Lung microvascular endothelial cell (primary cell): ENCODE measurements at regions not wholly inside any gene's neighbourhood (a gene's known extent, or its start where the extent isn't known, plus 50 kb on each side); places are given as distances from the start of the nearest gene placed in this dataset.
"Not testable (repeated sequence)": the region's sequence is repeated elsewhere in the genome, so short reads cannot be mapped to it uniquely, and the experiment has no call there.

Experiments
- DNase-seq, 2 donors: peaks; one replicate each; pipeline versions ENCODE4 v3.0.0 to v3.0.0-alpha.2; 2010; ENCODE audit warnings: low read depth in 2 of 2

DNA sequence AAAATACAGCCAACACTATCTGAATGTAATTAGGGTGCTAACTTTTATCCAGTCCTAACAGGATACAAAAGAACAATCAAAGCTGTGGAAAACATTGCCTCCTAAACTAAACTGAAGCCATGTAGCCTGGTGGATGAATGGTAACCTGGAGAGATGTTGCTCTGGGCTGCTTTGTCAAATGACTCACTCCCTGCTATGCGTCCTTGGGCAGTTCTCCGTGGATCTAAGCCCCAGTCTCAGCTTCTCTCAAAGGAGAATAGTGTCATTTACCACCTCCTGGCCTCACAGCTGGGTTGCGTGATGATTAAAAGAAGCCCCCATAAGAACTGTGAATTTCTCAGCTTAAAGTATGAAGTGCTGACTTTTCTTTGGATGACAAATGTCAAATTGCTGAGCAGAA is 203.7 kb downstream of the ICOS start:
- no peak for DNase-seq

DNA sequence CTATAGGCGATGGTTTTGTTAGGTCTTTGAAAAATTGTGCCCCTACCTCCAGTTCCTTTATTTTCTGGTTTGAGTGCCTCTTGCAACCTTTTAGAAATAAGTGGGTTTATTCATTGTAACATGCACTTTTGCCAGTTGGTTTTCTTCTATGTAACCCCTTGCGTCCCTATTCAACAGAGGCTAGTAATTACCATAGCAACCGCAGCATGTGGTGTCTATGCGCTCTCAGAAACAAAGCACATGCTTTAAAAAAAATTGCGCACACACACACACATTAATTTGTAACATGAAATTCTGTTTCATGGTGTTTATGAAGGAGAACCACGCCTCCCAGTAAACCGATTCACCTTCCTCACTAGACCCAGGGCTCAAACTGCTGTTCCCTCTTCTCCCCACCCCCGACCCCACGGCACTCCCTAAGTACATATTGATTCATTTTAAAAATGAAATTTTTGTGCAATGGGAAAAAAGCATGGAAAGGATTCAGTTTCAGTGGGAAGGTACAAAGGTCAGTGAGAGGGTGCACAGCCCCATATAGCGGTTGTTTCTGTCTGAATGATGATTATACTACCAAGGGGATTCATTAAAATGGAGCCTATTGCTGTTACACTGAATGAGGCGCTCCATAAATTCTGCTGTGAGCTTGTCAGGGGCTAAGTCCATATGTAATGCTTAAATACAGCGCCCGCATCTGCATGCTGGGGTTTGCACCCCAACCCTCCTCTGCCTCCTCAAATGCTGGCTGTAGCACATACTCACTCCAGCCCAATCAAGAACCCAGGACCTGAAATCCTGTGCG is 206.9 kb downstream of the ICOS start:
- DNase-seq = no peak

DNA sequence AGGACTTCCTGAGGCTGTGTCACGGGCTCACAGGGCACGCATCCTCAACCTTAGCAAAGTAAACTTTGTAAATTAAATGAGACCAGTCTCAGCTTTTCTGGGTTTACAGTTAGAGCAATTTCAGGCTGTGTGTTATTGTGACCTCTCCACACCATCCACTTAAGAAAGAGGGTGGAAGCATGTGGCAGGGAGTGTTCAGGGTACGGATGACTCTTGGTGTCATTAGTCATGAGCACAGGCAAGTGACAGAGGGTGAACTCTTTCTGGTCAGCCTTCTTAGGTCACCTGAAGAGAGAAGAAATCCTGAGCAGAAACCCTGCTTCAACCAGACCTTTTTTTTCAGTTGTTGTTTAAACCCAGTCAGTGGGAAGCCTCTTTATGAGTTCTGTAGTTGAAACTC is 207.9 kb downstream of the ICOS start:
- DNase-seq = no peak

DNA sequence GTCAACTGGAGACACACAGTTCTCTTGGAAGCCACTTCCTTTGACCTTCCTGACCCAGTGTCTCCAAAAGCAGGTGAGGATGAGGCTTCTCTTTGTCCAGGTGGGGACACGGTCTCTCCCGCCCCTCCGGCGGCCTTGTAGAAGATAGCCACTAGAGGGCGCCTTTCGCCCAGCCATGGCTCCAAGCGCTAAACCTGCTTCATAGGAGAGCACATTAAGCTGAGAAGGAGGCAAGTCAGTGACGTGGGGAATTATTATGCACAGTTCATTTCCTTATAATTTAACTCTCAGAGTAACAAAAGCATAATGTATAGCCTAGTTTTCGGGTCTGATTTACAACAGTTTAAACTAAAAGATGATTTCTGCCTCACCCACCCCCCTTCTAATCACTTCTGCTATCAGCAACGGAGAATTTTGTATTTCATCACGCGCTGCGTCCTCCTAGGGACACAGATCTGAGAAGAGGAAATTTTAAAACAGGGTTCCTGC is 208.7 kb downstream of the ICOS start:
- DNase-seq = peak; percentile 72 to 86

DNA sequence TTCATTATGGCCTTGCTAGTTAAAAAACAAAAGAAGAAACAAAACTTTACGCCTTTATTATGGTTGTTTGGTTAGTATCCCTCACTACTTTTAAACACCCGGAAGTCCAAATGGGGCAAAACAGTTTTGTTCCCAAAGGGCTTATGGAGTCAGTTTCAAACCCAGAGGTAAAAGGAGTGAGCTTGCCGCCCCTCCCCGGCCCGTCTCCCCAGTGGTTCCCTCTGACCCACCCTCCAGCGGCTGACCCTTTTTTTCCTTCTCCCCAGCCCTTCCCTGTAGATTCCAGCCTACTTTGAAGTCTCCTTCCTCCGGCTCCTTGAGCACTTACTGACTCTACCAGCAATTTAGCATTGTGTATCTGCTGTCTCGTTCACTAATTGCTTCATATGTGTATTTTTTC is 209.2 kb downstream of the ICOS start:
- no peak for DNase-seq

DNA sequence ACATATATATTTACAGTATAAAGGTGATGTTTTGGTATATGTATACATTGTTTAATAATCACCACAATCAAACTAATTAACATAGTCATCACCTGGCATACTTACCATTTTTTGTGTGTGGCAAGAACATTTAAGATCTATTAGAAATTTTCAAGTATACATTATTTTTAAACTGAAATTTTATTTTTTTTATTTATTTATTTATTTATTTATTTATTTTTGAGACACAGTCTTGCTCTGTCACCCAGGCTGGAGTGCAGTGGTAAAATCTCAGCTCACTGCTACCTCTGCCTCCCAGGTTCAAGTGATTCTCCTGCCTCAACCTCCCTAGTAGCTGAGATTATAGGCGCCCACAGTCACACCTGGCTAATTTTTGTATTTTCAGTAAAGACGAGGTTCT is 210.5 kb downstream of the ICOS start:
- DNase-seq = not testable (repeated sequence)

DNA sequence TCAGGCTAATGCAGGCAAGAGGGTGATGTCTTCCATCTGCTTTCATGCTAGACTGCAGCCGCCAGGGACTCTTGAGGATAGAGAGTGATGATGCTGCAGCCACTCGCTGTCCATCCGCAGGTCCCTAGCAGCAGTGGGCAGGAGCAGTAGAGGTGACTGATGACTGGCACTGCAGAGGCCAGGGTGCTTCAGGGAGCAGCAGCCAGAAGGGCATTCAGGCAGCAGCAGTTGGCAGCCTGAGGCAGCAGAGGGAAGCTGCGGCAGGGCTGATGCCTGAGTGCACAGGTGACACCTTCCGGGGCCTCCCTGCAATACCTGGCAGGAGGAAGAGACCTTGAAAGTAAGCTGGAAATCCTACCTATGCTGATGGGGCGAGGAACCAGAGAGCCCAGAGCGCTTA is 214.2 kb downstream of the ICOS start:
- DNase-seq = no peak

DNA sequence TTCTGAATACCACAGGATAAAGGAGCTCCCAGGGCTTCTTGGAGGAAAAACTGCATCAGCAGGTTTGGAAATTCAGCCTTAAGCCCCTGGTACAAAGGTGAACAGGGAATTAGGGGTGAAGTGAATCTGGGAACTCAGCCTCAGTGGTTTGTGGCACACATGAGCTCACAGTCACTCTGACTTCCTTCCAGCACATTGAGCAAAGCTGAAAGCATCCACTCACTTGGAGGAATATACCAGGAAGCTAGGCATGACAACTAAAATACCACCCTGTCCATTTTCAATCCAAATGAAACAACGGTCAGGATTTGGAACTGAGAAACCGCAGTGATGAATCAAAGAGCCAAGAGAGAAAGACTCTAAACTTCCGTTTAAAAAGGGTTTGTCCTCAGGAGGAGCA is 216.1 kb downstream of the ICOS start:
- DNase-seq = no peak

DNA sequence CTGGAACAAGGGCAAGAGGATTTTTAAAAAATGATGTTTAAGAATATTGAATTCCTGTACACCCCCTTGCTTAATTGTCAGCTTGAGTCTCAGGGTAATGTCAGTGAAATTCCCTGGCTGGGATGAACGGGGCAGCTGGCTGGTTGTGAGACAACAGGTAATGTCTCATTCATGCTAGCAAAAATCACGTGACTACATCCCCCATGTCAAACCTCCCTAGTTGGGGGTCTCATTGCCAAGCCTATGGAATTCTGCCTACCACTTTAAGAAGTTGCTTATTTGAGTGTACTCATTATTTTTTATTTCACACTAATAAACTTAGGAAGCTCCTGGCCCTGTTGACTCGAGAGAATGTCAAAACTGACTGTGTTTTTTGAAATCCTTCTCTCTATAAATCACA is 218.3 kb downstream of the ICOS start:
- no peak for DNase-seq

DNA sequence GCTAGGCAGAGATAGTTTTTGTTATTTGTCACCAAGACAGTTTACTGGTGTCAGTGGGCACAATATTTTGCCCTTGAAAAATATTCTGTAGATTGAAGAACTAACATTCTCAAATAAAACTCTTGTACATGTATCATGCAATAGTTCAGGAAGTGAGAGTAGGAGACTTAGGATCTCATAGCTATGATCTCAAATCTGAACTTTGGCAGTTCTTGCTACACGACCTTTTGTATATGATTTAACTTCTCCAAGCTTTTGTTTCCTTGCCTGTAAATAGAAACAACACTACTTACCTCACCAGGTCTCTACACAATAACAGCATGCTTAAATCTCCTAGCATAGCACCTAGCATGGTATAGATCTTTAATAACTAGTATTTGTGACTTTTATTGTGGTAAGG is 219.9 kb downstream of the ICOS start:
- no peak for DNase-seq

DNA sequence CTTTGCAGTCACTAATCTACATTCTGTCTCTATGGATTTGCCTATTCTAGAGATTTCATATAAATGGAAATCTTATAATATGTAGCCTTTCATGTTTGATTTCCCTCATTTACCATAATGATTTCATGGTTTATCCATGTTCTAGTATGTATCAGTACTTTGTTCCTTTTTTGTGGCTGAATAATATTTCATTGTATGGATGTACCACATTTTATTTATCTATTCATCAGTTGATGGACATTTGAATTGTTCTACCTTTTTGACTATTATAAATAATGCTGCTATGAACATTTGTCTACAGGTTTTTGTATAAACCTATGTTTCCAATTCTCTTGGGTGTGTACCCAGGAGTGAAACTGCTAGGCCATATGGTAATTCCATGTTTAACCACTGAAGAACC is 221.1 kb downstream of the ICOS start:
- no peak for DNase-seq

DNA sequence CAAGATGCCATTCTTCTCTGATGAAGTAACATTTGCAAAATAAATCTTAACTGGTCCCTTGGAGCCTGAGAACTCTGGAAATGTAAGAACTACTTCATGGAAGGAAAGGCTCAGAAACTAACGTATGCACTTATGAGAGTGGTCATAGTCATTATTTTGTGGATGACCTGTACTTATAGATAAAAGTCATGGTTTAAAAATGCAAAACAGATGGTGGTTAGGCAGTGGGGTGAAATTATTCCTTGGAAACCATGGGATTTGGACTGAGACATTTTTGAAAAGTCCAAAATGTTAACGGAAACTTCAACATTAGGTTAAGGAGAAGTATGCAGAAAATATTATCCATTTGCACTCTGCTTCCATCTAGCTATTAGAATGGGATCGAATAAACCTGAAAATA is 223.0 kb downstream of the ICOS start:
- DNase-seq = no peak

DNA sequence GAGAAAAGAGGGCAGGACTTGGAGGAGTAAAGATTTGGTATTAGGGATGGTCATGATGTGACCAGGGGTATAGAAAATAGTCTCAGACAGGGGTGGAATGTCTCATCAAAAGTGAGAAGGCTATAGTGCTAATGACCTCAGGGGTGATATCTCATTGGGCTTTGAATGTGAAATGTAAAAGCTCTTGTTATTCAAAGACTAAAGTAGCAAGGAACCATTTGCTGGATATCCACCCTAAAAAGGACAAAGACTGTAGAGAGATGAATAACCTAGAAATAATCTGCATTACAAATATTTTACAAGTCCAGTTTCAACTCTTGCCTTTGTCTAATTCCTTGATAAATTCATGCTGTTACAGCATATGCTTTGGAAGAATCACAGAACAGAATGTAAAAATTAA is 224.4 kb downstream of the ICOS start:
- DNase-seq = no peak

DNA sequence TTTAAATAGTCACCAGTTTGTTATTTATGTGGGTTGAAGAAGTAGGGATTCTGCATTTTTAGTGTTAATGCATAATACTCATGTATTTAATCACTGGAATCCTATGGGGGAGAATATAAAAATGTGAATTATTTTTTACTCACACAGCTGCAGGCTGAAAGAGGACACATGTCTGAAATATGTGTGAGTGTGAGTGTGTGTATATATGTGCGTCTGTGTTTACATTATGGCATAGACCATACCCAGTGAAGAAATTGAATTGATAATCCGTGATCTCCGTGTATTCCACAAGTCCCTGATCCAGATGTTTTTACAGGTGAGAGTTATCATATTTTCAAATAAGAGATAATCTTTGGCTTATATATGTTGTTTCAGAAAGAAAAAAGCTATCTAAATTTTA is 225.3 kb downstream of the ICOS start:
- DNase-seq = no peak

DNA sequence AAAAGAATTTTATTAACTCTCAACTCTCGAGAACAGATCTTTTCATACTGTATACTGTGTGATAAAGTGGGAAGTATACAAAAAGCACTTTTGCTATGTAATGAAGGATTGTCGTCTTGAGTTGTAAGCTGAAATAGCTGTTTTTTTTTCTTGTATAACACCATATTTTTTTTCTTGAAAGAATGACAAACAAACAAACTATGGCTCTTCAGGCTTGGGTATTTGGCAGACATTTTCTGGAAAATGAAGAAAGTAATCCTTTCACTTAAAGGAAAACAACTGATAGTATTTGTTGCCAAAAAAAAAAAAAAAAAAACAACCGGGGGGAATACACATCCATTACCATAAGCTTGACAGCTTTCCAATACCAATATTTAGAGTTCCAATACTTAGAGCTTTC is 230.4 kb downstream of the ICOS start:
- no peak for DNase-seq

DNA sequence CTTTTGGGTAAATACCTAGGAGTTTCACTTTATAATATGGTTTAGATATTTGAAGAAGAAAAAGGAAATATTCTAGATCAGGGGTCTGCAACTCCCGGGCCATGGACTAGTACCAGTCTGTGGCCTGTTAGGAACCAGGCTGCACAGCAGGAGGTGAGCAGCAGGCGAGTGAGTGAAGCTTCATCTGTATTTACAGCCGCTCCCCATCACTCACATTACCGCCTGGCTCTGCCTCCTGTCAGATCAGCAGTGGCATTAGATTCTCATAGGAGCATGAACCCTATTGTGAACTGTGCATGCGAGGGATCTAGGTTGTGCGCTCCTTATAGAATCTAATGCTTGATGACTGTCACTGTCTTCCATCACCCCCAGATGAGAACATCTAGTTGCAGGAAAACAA is 231.1 kb downstream of the ICOS start:
- DNase-seq = not testable (repeated sequence)

DNA sequence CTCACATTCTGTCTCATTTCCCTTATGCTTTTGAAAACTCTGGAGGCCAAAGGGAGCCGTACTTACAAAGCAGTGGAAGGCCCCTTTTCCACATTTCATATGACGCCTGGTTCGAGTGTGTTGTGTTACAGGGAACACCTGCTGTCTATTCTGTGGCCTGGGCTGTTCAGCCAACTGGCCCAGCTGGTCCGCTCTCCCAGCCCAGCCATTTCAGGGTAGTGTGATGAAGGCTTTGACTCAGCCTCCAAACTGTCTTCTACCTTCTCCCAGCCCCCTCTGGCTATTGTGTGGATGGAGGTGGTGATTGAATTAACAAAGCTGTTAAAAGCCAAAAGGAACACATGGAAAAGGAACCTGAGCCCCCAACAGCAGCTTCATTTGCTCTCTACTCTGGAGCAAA is 233.8 kb downstream of the ICOS start:
- no peak for DNase-seq

DNA sequence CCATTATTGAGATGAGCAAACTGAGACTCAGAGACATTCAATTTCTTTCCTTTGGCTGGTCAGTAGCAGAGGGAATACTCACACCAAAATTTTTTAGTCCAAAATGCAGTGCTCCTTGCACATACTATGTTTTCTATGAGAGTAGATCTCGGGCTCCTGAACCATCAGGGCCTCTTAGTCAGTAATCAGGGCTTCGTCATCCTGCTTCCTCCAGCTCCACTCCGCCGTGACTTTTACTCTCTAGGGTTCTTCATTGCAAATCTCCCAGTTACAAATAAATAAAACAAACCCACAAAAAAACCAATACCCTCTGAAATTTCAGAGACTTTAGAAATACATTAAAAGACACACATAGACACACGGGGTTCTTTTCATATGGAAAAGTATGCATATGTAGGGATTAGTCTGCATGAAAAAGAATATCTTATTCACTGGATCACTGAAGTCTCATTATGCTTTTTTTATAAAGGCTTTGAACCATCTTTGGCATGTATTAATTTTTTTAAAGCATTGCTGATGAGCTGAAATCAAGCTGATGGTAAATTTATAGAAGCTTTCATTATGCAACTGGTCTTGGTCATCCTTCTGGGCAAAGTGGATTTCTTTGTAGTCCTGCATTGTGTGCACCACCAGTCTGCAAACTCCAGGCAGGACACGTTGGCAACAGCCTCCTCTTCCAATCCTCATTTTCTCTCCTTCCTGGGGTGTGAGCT is 235.0 kb downstream of the ICOS start:
- DNase-seq = no peak

DNA sequence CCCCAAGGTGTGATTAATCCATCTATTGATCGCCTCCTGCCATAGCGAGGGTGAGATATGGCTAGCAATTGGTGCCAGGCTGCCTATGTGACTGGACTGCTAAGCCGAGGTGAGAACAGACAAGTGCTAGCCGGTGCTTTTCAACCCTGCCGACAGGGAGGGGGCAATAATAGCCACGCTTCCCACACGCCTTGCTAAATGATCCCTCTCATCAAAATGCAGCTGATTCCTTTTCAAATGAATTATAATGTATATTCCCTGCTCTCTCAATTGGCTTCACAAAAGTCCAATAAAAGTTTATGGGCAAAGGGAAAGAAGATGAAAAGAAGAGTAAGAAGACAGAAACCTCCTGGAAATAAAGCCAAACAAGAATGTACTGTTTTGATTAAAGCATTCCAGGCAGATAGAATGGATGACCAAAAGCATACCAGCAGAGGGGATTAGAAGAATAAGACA is 235.6 kb downstream of the ICOS start:
- no peak for DNase-seq

DNA sequence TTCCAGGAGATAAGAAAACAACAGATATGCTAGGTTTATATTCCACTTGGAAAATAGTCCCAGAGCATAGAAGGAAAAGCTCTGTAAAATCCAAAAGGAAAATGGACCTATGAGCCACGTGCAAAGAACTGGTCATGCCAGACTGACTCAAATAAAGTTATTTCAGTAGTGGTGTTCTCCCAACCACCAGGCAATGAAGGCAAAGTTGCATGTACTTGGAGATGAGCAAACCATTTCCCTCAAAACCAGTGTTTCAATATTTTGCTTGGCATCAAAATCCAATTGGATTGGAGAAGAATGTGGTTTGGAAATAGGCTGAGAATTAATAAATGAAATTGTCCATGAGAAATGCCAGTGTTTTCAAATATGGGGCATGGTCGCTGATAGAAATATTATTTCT is 237.5 kb downstream of the ICOS start:
- DNase-seq = peak in 1 of 2 donors; percentile 68

DNA sequence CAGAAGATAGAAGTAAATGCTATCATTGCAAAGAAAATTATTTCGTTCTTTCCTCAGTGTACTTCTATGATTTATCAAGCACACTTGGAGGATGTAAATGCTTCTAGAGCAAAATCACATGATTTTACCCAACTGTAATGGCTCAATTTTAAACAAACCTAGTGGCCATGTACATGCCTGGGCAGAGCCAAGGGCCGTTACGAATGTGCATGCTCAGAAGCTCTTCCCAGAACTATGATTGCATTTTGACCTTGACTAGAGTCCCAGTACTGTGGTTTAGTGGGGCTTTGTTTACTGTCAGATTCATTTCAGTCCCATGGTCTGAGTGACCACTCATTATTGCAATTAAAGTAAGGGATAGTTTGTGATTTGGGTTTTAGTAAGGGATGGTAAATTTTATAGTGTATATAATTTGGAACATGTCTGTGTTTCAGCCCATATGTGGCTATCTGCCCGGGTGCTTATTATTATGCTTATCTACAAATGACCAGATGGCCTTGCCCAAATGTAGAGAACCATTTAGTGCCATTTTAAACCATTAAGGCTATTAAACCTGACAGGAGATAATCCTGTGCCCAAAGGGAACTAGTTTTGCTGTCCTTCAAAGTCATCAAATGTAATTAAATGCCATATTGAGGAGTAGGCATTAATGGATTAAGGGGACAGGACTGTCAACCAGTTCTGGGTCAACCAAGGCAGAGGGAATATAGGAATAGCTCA is 239.1 kb downstream of the ICOS start:
- DNase-seq = no peak

DNA sequence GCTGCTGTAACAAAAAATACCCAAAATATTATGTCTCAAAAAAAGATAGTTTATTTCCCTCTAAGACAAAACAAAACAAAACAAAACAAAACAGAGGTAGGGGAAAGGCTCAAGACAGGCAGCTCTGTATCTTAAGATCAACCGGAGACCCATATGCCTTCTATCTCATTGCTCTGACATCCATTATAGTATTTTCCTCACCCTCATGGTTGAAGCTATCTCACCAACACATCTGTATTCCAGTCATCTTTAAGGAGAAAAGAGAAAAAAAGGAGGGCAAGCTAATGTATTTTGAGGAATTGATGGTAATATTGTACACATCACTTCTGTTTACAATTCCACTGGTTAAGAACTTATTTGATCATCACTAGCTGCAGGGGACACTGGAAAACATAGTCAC is 239.7 kb downstream of the ICOS start:
- DNase-seq = no peak
